Stimulated activated naive CD8-positive, alpha-beta T cell treated with anti-CD3 and anti-CD28 coated beads, Interleukin-15, amount 100 ng/mL, for 72 hours (primary cell): ENCODE measurements at regions not wholly inside any gene's neighbourhood (a gene's known extent, or its start where the extent isn't known, plus 50 kb on each side); places are given as distances from the start of the nearest gene placed in this dataset.

ENCODE experiments used
- ATAC-seq: fragments of 150-1000 bp; cut with Tn5 transposase; 2 replicates; pipeline ENCODE4 v1.10.0; 2021; ENCODE audit warnings: mild to moderate bottlenecking, moderate library complexity
- DNase-seq, 2 donors: peaks; one replicate each; pipeline ENCODE4 v3.0.0; 2021 to 2022
- H3K27ac Mint-ChIP-seq, 2 donors: one replicate each; pipeline ENCODE4 v1.8.0; 2022; ENCODE audit warnings: mild to moderate bottlenecking in 2 of 2, mixed read lengths in 2 of 2, moderate library complexity in 2 of 2
- H3K27me3 Mint-ChIP-seq: one replicate; pipeline ENCODE4 v1.8.0; 2022; ENCODE audit warnings: mixed read lengths
- H3K4me1 Mint-ChIP-seq: one replicate; pipeline ENCODE4 v1.8.0; 2022; ENCODE audit warnings: mild to moderate bottlenecking, mixed read lengths
- H3K4me3 Mint-ChIP-seq, 2 donors: one replicate each; pipeline ENCODE4 v1.8.0; 2022; ENCODE audit warnings: mild to moderate bottlenecking in 2 of 2, mixed read lengths in 2 of 2, moderate library complexity in 1 of 2
- H3K9me3 Mint-ChIP-seq, 2 donors: one replicate each; pipeline ENCODE4 v1.8.0; 2022; ENCODE audit warnings: mixed read lengths in 2 of 2

DNA sequence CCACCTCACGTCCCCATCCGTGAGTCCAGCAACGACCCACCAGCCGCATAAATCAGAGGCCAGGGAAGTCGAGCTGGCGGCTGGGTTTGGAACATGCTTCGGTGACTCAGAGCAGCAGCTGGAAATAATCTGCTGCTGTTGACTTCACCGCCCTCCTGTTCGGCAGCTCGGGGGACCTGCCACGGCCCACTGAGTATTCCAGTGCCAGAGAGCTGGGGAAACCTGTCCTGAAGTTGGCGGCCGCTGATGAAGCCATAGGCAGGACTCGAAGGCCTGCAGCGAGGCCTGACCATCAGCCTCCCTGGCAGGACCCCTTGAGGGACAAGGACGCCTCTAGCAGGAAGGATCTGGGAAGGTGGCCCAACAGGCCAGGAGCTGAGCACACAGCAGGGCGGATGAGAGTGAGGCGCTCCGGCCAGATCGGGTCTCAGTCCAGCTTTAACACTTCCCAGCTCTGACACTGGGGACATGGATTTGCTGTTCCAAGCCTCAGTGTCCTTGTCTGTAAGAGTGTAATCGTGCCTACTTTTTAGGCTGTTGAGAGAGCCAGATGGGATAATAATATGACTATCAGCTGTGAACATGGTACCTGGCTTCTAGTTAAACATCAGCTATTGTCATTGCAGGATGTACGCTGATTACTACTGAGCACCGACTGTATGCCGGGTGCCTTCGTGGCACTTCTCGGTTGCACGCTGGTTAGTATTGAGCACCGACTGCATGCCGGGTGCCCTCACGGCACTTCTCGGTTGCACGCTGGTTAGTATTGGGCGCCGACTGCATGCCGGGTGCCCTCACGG is 50.4 kb upstream of the CIBAR2 start:
- ATAC-seq: no peak
- Mint-ChIP-seq H3K27me3 (peaks cover 11% of the 10 kb centered on the region), H3K4me1 (peaks cover 11% of the 10 kb centered on the region), H3K4me3 (no peak overlapping the region), H3K9me3 (no peaks in the 10 kb centered on the region), H3K27ac (no peak overlapping the region)
- DNase-seq: no peak

DNA sequence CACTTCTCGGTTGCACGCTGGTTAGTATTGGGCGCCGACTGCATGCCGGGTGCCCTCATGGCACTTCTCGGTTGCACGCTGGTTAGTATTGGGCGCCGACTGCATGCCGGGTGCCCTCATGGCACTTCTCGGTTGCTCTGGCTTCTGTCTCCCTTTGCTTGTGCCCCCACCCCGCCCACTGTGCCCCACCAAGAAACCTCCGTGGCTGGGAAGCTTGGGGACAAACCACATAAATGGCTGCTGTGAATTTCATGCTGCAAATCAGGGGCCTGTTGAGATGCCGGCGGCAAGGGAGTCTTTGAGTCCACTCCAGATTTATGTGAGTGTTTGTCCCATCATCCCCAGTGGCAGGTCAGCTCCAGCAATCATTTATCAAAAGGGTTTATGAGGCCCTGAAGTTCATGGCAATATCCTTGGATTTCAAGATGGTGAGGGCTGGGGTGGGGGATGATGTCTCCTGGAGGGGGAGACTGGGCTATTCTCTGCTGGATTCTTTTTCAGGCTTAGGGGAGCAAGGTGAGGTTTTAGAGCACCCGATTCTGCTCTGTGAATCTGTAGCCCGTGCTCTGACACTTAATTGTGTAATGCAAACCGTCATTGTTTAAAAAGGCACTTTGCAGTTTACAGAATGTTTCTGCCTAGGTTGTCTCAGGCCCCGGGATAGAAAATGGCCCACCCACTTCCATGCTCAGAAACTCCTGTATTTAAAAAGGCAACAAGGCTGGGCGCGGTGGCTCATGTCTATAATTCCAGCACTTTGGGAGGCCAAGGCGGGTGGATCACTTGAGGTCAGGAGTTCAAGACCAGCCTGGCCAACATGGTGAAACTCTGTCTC is 51.2 kb upstream of the CIBAR2 start:
- Mint-ChIP-seq H3K27ac (no peak overlapping the region), H3K4me1 (peaks cover 3% of the 10 kb centered on the region), H3K4me3 (no peak overlapping the region), H3K9me3 (no peaks in the 10 kb centered on the region), H3K27me3 (peaks cover 19% of the 10 kb centered on the region)
- ATAC-seq: no peak
- no peak for DNase-seq

DNA sequence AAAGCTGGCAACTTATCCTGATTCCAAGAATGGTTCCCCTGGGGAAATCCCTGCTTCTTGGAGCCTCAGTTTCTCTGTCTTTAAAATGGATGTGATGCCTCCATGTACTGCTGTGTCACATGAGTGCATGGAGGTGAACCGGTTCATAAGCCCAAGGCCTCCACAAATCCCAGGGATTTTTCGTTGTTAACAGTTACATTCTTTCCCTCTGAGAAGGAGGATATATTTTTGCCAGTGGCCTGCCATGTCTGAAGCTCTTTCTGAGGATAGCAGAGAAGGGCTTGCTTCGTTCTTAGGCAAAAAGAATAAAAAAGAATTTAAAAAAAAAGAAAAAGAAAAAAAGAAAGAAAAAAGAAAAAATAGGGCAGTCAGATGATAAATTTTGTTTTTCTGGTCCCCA is 52.2 kb upstream of the CIBAR2 start:
- H3K27ac Mint-ChIP-seq: no peak overlapping the region
- no peaks in the 10 kb centered on the region for H3K9me3 Mint-ChIP-seq
- H3K4me3 Mint-ChIP-seq: no peak overlapping the region
- ATAC-seq (no peak), DNase-seq (no peak)
- peaks cover 23% of the 10 kb centered on the region for H3K27me3 Mint-ChIP-seq
- H3K4me1 Mint-ChIP-seq: no peaks in the 10 kb centered on the region

DNA sequence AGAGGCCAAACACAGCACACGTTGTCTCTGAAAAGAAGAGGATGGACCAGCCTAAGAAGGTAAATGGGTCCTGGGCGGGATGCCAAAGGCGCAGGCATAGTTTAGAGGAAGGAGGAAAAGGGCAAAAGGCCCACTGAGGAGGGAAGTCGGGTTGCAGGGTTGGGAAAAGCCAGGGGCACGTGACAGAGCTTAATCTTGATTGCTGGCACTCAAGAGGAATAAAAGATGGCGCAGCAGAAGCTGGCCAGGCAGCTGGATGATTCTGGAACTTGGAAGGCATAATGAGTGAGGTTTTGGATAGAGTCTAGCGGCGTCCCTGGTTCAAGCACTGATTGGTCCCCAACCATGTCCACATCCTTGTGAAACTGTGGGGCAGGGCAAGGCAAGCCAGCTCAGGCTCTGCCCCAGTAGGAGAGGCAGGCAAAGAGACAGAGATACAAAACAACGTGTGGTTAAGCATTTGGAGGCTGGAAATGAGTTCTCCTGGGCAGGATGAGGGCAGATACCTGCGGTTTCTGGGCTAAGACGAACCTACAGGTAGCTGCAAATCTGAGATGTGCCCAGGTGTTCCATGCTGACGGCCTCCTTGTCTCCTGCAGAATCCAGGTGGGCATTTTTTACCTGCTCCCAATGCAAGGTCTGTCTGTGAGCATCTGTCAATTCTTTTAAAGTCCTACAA is 52.7 kb upstream of the CIBAR2 start:
- Mint-ChIP-seq H3K4me1 (no peaks in the 10 kb centered on the region), H3K27me3 (peaks cover 23% of the 10 kb centered on the region), H3K4me3 (no peak overlapping the region), H3K27ac (no peak overlapping the region), H3K9me3 (no peaks in the 10 kb centered on the region)
- DNase-seq: no peak
- no peak for ATAC-seq

DNA sequence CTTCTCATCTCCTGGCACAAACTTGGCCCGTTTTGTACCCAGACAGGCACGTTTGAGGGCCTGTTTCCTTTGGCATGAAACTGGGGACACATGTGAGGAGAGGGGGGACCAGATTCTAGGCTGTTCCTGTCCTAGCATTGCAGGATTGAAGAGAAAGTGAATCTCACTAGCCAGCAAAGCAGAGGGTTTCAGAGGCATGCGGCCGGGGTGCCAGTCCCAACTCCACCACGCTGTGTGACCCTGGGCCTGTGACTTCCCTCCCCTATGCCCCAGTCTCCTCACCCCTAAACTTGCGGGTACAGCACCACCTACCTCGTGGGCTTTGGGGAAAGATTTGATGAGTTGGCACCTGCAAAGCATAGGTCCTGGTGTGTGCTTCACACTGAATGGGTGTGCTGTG is 53.5 kb upstream of the CIBAR2 start:
- Mint-ChIP-seq H3K9me3 (no peaks in the 10 kb centered on the region), H3K27ac (no peak overlapping the region), H3K27me3 (peaks cover 29% of the 10 kb centered on the region), H3K4me3 (no peak overlapping the region), H3K4me1 (no peaks in the 10 kb centered on the region)
- ATAC-seq (no peak), DNase-seq (no peak)

DNA sequence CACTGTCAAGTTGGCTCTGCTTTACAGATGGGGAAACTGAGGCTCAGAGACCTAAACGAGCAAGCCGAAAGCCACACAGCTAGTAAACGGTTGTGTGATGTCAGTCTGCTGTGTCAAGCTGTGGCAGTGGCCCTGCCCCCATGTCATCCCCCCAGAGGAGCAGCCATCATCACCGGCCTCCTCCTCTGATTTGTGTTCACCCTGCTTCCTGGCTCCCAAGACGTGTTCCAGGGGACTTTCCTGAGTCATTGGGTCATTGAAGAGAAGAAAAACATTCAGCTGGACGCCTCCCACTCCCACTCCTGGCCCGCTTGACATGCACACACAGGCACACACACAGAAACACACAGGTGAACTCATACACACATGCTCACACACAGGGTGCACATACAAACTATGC is 54.0 kb upstream of the CIBAR2 start:
- H3K27ac Mint-ChIP-seq: no peak overlapping the region
- H3K4me1 Mint-ChIP-seq: no peaks in the 10 kb centered on the region
- H3K9me3 Mint-ChIP-seq: no peaks in the 10 kb centered on the region
- DNase-seq (no peak), ATAC-seq (no peak)
- H3K4me3 Mint-ChIP-seq: no peak overlapping the region
- peaks cover 34% of the 10 kb centered on the region for H3K27me3 Mint-ChIP-seq

DNA sequence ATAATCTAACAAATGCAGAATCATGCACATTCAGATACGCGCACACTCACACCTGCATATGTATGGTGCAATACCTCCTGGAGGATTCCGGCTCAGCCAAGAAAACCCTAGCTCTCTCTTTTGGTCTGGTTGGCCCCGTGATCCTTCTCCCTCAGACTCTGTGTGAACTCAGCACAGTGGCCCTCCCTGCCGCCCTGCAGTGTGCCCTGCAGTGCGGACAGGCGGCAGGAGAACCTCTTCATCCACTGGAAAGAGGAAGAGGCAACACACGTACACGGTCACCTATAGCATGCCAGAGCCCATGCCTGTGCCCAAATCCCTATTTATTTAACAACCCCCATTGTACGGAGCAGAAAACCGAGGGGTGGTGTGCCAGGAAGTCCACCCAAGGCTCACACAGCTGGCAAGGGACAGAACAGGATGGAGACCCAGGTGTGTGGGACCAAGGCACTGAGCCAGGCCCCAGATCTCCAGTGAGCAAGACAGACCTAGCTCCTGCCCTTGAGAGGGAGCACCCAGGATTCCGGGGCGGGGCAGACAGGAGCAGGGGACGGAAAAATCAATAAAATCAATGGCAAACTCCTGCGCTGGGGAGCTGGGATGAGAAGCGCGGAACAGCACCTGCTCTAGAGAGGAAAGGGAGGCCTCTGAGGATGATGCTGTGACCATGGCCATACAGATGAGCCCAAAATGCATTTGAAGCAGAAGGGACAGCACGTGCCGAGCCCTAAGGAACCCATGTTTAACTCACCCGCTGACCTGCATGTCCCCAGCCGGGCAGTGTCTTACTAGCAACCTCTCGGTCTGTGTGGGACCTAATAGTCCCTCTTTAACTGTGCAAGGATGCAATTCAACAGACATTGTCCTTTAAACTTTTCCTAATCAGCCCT is 54.7 kb upstream of the CIBAR2 start:
- Mint-ChIP-seq H3K27ac (no peak overlapping the region), H3K4me3 (no peak overlapping the region), H3K9me3 (no peaks in the 10 kb centered on the region), H3K4me1 (peaks cover 5% of the 10 kb centered on the region), H3K27me3 (peaks cover 40% of the 10 kb centered on the region)
- ATAC-seq (no peak), DNase-seq (no peak)

DNA sequence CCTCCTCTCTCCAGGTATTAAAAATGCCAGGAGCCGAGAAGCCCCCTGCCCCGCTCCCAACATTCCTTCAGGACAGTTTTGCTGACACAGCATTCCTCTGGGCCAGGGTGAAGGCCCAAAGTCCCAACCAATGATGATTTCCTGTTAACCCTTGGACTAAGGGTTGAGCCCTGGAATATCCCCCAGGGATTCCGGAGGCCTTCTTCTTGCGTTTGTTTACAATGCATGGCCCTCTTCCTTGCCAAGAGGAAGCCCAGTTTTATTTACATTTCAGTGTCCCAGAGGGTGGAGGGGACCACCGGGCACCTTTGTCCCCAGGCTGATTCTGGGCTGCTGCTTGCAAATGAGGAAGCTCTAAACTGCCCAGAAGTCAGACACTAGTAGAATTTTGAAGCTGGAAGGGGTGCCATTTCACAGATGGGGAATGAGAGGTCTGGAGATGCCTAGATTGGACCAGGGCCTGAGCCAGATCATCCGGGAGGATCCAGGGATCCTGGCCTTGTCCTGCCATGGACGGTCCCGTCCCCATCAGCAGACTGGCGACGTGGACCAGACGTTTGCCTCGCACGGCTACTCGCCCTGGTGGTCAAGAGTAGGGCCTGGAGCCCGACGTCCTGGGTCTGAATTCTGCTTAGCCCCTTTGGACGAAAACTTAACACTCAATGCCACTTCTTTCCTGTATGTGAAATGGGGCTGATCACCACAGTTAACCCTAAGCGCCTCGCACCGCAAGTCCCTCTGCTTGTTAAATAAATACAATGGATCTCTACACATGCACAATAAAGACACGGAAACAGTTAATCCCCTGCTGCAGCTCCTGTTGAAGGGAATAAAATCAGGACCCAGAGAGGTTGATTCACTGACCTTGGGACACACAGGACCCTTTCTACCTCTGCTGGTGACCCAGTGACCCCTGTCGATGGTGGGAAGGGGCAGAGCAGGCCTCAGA is 55.6 kb upstream of the CIBAR2 start:
- ATAC-seq (no peak), DNase-seq (no peak)
- Mint-ChIP-seq H3K27ac (no peak overlapping the region), H3K27me3 (peaks cover 50% of the 10 kb centered on the region), H3K4me1 (peaks cover 14% of the 10 kb centered on the region), H3K9me3 (no peaks in the 10 kb centered on the region), H3K4me3 (no peak overlapping the region)

DNA sequence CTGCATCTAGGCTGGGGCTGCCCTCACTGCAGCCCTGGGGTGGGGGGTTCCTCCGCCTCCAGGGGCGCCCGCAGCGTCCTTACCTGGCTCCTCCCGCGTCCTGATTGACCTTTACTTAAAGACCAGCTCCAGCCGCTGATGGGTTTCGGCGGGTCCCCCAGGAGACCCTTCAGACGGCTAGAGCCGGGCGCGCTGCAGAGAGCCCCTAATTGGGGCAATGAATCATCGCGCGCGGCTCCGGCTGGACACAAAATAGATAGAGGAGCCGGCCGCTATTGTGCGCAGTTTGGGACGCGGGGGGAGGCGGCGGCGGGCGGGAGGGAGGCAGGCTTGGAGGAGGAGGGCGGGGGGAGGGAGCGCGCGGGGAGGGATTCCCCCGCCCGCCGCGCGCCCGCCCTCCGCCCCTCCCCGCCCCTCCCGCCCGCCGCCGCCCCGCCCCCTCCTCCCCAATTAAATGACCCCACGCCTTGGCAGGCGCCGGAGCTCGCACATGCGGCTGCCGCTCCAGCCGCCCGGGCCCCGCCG is 56.5 kb upstream of the CIBAR2 start:
- Mint-ChIP-seq H3K27me3 (peaks cover 59% of the 10 kb centered on the region), H3K4me1 (peaks cover 16% of the 10 kb centered on the region), H3K4me3 (peak overlapping the region; percentile 66), H3K9me3 (no peaks in the 10 kb centered on the region), H3K27ac (no peak overlapping the region)
- DNase-seq (no peak), ATAC-seq (no peak)

DNA sequence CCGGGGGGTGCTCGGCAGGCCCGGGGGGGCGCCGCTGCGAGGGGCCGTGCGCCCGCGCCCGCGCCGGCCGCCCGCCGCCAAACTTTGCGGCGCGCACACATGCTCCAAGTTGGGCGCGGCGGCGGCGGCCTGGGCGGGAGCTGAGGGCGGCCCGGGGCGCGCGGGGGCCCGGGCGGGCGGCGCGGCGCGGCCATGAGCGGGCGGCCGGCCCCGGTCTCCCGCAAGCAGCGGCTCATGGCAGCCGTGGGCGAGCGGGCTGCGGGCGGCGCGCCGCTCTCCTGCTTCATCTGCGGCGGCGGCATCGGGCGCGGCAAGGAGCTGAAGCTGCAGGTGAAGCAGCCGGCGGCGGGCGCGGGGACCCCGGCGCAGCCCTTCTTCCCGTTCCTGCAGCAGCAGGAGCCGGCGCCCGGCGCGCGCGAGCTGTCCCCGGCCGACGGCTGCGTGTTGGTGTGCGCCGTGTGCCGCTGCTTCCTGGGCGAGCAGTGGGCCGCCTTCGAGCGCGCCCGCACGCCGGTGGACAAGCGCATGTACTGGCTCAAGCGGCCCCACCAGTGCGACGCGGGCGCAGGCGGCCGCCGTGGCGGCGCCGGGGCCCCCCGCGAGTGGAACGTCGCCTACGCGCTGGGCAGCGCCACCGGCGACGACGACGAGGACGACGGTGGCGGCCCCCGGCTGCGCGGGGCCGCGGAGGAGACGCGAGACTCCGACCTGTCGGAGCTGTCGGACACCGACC is 57.2 kb upstream of the CIBAR2 start:
- Mint-ChIP-seq H3K27me3 (peaks cover 66% of the 10 kb centered on the region), H3K4me3 (peak overlapping the region in 1 of 2 donors; percentile 18), H3K9me3 (no peaks in the 10 kb centered on the region), H3K4me1 (peaks cover 16% of the 10 kb centered on the region), H3K27ac (no peak overlapping the region)
- DNase-seq (no peak), ATAC-seq (peak; percentile 26)

DNA sequence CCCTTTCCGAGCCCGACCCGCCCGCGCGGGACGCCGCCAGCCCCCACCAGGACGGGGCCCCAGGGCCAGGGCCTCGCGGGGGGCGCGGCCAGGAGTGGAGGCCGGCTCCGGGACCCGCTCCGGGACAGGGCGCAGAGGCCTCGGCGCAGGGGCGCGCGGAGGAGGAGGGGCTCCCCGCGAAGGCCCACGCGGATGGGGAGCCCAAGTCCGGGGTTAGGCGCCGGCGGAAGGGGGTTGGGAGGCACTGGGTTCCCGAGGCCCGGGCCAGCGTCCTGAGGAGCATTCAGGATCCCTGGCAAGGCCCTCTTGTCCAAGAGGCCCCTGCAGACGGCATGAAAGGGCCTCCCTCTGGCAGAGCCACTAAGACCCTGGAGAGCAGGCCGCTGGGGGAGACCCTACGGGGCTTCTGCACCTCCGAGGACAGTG is 57.8 kb upstream of the CIBAR2 start:
- ATAC-seq: peak; percentile 47
- H3K4me3 Mint-ChIP-seq: peak overlapping the region in 1 of 2 donors; percentile 22
- no peaks in the 10 kb centered on the region for H3K9me3 Mint-ChIP-seq
- no peak for DNase-seq
- peaks cover 72% of the 10 kb centered on the region for H3K27me3 Mint-ChIP-seq
- peaks cover 16% of the 10 kb centered on the region for H3K4me1 Mint-ChIP-seq
- H3K27ac Mint-ChIP-seq: no peak overlapping the region

DNA sequence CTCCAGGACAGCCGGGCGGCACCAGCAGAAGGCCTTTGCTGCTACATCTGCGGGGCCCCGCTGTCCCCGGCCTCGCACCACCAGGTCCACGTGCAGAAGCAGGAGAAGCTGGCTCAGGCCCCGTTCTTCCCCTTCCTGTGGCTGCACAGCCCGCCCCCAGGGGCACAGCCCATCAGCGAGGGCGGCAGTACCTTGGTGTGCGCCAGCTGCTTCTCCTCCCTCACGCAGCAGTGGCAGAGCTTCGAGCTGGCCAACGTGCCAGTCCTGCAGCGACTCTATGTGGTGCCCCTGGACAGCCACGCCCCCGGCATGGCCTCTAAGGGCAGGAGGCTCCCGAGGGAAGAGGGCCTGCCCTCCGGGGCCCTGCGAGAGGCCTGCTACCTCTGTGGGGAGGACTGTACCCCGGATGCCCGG is 58.3 kb upstream of the CIBAR2 start:
- peaks cover 77% of the 10 kb centered on the region for H3K27me3 Mint-ChIP-seq
- no peak overlapping the region for H3K27ac Mint-ChIP-seq
- no peaks in the 10 kb centered on the region for H3K9me3 Mint-ChIP-seq
- ATAC-seq (peak; percentile 14), DNase-seq (no peak)
- H3K4me1 Mint-ChIP-seq: peaks cover 16% of the 10 kb centered on the region
- peak overlapping the region; percentile 36 to 60 for H3K4me3 Mint-ChIP-seq

DNA sequence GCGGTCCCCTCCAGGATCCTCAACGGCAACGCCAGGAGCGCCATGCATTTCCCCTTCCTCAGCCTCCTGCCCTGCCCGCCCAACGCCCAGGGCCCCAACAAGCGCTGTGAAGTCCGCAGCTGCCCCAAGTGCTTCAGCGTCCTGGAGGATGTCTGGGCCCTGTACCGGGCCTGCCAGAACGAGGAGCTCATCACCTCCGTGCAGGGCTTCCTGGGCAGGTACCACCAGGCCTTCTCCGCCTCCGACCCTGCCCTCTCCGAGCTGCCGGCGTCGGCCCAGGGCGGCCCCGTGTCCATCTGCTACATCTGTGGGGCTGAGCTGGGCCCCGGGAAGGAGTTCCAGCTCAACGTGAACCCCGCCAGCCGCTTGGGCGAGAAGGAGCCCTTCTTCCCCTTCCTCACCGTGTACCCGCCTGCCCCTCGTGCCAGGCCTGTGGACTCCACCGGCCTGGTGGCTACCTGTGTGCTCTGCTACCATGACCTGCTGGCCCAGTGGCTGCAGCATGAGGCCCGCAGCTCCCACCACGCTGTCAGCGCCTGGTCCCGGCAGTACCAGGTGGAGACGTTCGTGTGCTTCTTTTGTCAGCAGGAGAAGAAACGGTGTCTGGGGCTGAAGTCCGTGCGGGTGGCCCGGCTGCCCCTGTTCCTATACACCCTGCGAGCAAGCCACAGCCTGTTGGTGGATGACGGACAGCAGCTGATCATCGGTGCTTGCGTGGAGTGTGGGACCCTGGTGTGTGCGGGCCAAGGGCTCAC is 58.9 kb upstream of the CIBAR2 start:
- Mint-ChIP-seq H3K4me1 (peaks cover 17% of the 10 kb centered on the region), H3K27ac (peak overlapping the region in 1 of 2 donors; percentile 77), H3K27me3 (peaks cover 83% of the 10 kb centered on the region), H3K9me3 (no peaks in the 10 kb centered on the region), H3K4me3 (peak overlapping the region in 1 of 2 donors; percentile 57)
- DNase-seq (no peak), ATAC-seq (peak; percentile 4)
